ENCODE measurements at regions not wholly inside any gene's neighbourhood (a gene's known extent, or its start where the extent isn't known, plus 50 kb on each side); places are given as distances from the start of the nearest gene placed in this dataset.
A peak's percentile ranks its signal among the peaks of the same experiment; 100 is the strongest.

DNA sequence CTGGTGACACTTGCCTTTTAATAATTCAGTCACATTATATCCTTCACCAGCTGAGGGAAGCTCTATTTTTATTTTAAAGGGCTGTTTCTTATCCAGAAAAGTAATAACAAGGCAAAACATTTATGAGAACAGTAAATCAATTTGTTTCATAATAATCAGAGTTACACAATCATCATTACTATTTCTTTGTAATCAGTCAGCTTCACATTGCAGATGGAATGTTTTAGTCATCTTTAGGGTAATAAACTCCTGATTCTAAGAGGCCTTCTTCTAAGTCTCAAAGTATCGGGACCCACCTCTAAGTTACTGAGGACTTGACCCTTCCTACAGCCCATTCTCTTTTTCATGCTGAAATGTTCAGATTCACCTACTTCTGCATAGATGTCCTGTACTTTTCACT lies 298.3 kb upstream of the TGFBR2 start:
- DNase-seq (ENCODE audit: low spot score), result no peak
- H3K4me3 ChIP-seq, result no peak overlapping the region
- no peaks in the 10 kb centered on the region for H3K9me3 ChIP-seq
- TF ChIP-seq, protein P1, sequence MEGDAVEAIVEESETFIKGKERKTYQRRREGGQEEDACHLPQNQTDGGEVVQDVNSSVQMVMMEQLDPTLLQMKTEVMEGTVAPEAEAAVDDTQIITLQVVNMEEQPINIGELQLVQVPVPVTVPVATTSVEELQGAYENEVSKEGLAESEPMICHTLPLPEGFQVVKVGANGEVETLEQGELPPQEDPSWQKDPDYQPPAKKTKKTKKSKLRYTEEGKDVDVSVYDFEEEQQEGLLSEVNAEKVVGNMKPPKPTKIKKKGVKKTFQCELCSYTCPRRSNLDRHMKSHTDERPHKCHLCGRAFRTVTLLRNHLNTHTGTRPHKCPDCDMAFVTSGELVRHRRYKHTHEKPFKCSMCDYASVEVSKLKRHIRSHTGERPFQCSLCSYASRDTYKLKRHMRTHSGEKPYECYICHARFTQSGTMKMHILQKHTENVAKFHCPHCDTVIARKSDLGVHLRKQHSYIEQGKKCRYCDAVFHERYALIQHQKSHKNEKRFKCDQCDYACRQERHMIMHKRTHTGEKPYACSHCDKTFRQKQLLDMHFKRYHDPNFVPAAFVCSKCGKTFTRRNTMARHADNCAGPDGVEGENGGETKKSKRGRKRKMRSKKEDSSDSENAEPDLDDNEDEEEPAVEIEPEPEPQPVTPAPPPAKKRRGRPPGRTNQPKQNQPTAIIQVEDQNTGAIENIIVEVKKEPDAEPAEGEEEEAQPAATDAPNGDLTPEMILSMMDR (IDR thresholded peaks at IDR 0.05), result no peak
- H3K4me1 ChIP-seq (ENCODE audit: control insufficient read depth in 1 of 2, low read depth in 2 of 2), result peaks cover 0 to 16% of the 10 kb centered on the region in 2 donors
- no peaks in the 10 kb centered on the region for H3K36me3 ChIP-seq
- H3K27me3 ChIP-seq (replicated peaks; ENCODE audit: insufficient read depth), result no peaks in the 10 kb centered on the region
- no peak for ATAC-seq (ENCODE audit: insufficient number of reproducible peaks, low FRiP score, low read depth)
- peak overlapping the region in 1 of 2 donors; percentile 6 for H3K27ac ChIP-seq

DNA sequence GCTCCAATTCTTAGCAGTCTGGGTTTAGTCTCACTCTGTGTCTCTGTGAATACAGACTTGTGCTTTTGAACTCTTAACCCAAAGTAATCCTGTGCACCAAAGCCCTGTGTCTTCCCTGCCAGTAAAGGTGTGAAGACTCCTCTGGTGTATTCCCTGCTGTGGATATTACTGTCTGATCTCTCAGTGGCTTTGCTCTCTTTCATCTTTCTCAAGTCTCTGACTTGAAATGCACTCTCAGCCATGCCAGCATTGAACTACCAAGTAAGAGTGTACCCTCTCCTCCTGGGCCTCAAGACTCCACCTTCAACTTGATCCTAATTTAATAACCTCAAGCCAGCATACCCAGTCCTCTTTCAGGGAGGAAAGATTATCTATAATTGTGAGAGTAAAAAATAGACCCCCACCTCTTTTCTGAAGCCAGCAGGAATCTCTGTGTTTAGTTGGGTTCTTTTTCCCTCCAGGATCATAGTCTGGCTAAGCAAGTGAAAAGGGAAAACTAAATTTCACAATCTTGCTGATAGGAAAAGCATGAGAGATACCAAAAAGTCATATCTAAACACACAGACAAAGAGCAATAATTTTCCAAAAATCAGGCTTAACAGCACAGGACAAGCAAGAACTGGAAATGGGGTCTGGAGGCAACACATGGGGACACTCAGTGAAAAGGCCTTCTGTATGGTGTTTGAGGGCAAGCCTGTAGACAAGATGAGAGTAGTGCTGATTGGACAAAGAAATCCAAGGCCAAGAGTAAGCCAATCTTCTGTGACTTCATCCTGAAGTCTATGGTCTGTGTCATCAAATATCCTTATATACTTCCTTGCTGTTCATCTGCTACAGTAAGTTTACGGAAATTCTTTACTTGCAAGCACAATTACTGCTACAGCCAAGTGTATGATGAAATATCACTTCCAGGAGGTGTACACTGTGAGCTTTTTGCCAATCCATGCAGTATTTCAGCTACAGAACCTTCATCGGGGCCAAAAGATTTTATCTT lies 296.1 kb upstream of the TGFBR2 start:
- Histone ChIP-seq H3K27me3 (replicated peaks; ENCODE audit: insufficient read depth) (no peaks in the 10 kb centered on the region), H3K36me3 (no peaks in the 10 kb centered on the region), H3K4me3 (no peak overlapping the region), H3K9me3 (no peaks in the 10 kb centered on the region), H3K4me1 (ENCODE audit: control insufficient read depth in 1 of 2, low read depth in 2 of 2) (peaks cover 0 to 16% of the 10 kb centered on the region in 2 donors), H3K27ac (no peak overlapping the region)
- DNase-seq (ENCODE audit: low spot score) (no peak), ATAC-seq (ENCODE audit: insufficient number of reproducible peaks, low FRiP score, low read depth) (no peak)
- TF ChIP-seq, protein P1 (IDR thresholded peaks at IDR 0.05), result no peak

DNA sequence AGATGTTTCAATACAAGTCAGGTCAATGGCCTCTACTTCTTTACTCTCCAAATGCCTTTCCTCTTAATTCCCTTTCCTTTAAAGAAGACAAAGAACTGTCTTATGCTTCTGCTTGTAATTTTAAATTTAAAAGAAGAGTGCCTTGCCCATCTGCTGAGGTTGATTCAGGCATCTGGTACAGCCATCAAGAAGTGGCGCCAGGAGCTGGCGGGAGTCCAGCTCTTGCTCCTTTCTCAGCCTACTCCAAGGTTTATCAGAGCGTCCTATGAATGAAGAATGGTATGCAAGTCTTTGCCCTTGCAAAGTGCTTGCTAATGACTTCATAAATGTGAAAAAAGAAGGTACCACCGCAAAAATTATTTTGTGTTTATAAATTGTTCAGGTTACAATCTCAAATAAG lies 294.6 kb upstream of the TGFBR2 start:
- DNase-seq (ENCODE audit: low spot score) (no peak), ATAC-seq (ENCODE audit: insufficient number of reproducible peaks, low FRiP score, low read depth) (no peak)
- no peak overlapping the region for H3K27ac ChIP-seq
- no peaks in the 10 kb centered on the region for H3K36me3 ChIP-seq
- H3K4me3 ChIP-seq, result no peak overlapping the region
- H3K4me1 ChIP-seq (ENCODE audit: control insufficient read depth in 1 of 2, low read depth in 2 of 2), result peaks cover 0 to 16% of the 10 kb centered on the region in 2 donors
- TF ChIP-seq, protein P1 (IDR thresholded peaks at IDR 0.05), result no peak
- H3K27me3 ChIP-seq (replicated peaks; ENCODE audit: insufficient read depth), result no peaks in the 10 kb centered on the region
- no peaks in the 10 kb centered on the region for H3K9me3 ChIP-seq

DNA sequence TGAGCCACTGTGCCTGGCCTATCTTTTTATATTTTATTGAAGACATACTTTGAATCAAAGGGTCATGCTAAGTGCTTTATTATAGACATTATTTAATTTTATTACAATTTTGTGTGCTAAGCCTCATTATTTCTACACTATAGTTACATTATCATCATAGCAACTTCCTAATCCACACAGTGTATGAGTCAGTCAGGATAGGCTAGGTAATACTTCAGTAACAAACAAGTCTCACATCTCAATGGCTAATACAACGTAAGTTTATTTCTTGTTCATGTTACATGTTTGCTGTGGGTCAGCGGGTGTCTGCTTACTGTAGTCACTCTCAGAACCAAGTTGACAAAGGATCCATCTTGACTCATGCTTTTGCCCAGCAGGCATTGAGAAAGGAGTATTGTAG lies 292.6 kb upstream of the TGFBR2 start:
- DNase-seq (ENCODE audit: low spot score) (no peak), ATAC-seq (ENCODE audit: insufficient number of reproducible peaks, low FRiP score, low read depth) (no peak)
- H3K36me3 ChIP-seq, result no peaks in the 10 kb centered on the region
- no peak overlapping the region for H3K27ac ChIP-seq
- H3K4me1 ChIP-seq (ENCODE audit: control insufficient read depth in 1 of 2, low read depth in 2 of 2), result peaks cover 0 to 3% of the 10 kb centered on the region in 2 donors
- H3K9me3 ChIP-seq, result no peaks in the 10 kb centered on the region
- no peak overlapping the region for H3K4me3 ChIP-seq
- TF ChIP-seq, protein P1 (IDR thresholded peaks at IDR 0.05), result no peak
- no peaks in the 10 kb centered on the region for H3K27me3 ChIP-seq (replicated peaks; ENCODE audit: insufficient read depth)

DNA sequence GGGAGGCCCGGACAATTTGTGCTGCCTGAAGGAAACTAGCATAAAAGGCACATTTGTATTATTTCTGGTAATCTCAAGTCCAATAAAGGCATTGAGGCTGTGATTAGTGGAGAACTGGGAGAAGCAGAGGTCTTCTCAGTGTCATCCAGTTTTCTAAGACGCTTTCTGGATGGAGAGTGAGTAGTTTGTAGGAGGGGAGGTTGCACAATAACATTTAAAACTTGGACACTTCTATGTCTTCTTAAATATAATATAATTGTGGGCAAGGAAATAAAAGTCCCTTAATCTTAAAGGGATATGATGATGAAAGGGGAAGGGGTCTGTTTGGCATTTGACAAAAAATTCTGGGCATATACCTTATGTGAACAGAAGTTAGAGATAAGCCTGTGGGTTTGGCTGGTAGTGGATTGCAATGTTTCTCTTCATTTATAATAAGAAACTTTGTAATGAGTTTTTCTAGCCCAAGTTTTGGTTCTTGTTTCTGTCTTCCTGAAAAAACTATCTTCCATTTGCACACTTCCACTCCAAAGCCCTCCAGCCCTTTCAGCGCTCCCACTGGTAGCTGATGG lies 291.6 kb upstream of the TGFBR2 start:
- Histone ChIP-seq H3K36me3 (no peaks in the 10 kb centered on the region), H3K4me3 (no peak overlapping the region), H3K27me3 (replicated peaks; ENCODE audit: insufficient read depth) (no peaks in the 10 kb centered on the region), H3K27ac (no peak overlapping the region), H3K4me1 (ENCODE audit: control insufficient read depth in 1 of 2, low read depth in 2 of 2) (peaks cover 0 to 4% of the 10 kb centered on the region in 2 donors), H3K9me3 (no peaks in the 10 kb centered on the region)
- TF ChIP-seq, protein P1 (IDR thresholded peaks at IDR 0.05), result no peak
- DNase-seq (ENCODE audit: low spot score) (no peak), ATAC-seq (ENCODE audit: insufficient number of reproducible peaks, low FRiP score, low read depth) (no peak)

Data from thoracic aorta (tissue), 2 donors.